ENCODE measurements at regions not wholly inside any gene's neighbourhood (a gene's known extent, or its start where the extent isn't known, plus 50 kb on each side); places are given as distances from the start of the nearest gene placed in this dataset.

DNA sequence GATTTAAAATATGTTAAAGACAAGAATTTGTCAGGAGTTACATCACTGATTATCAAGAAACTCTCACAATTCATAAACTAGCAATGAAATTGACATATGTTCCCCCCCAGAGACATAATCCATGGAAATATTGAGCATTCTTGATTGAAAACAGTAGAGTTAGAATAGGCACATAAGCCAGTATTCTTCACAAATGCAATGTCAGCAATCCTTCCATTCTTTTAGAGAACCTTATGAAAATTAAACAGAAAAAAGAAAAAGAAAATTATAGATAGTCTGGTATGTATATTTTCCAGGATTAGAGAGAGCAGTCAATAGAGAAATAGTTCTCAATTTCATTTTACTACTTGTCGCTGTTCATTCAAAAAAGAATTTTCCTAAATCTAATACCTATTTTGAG lies 458.4 kb downstream of the EFNB2 start:
- TF ChIP-seq, protein P1, sequence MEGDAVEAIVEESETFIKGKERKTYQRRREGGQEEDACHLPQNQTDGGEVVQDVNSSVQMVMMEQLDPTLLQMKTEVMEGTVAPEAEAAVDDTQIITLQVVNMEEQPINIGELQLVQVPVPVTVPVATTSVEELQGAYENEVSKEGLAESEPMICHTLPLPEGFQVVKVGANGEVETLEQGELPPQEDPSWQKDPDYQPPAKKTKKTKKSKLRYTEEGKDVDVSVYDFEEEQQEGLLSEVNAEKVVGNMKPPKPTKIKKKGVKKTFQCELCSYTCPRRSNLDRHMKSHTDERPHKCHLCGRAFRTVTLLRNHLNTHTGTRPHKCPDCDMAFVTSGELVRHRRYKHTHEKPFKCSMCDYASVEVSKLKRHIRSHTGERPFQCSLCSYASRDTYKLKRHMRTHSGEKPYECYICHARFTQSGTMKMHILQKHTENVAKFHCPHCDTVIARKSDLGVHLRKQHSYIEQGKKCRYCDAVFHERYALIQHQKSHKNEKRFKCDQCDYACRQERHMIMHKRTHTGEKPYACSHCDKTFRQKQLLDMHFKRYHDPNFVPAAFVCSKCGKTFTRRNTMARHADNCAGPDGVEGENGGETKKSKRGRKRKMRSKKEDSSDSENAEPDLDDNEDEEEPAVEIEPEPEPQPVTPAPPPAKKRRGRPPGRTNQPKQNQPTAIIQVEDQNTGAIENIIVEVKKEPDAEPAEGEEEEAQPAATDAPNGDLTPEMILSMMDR (IDR thresholded peaks at IDR 0.05) = no peak
- no peak for TF ChIP-seq POLR2A (IDR thresholded peaks at IDR 0.05; ENCODE audit: low read depth)

All from esophagus muscularis mucosa (tissue), 3 donors.